GM18502 (cell line): ENCODE measurements at regions not wholly inside any gene's neighbourhood (a gene's known extent, or its start where the extent isn't known, plus 50 kb on each side); places are given as distances from the start of the nearest gene placed in this dataset.

Source experiments
- ATAC-seq: cut with Tn5 transposase; IDR thresholded peaks from one replicate; pipeline ENCODE4 v1.9.1; 2021; ENCODE audit warnings: mild to moderate bottlenecking; ENCODE audit not compliant: unreplicated experiment, poor library complexity

- ATAC-seq, result no peak
Observed at GRCh38 chr6:170164271-170164900, 126.5 kb downstream of the DLL1 start.

- no peak for ATAC-seq
Observed at GRCh38 chr6:170163405-170164170, 127.3 kb downstream of the DLL1 start.

- no peak for ATAC-seq
Observed at GRCh38 chr6:170162775-170163404, 128.0 kb downstream of the DLL1 start.

GRCh38 chr6:170162011-170162774 is 128.7 kb downstream of the DLL1 start:
- no peak for ATAC-seq

GRCh38 chr6:170160628-170161611 is 130.0 kb downstream of the DLL1 start:
- ATAC-seq, result no peak

GRCh38 chr6:170160031-170160627 is 130.7 kb downstream of the DLL1 start:
- no peak for ATAC-seq

- no peak for ATAC-seq
Observed at GRCh38 chr6:170159022-170159965, 131.6 kb downstream of the DLL1 start.

- no peak for ATAC-seq
Observed at GRCh38 chr6:170158296-170159021, 132.4 kb downstream of the DLL1 start.

- ATAC-seq, result no peak
Observed at GRCh38 chr6:170157567-170158218, 133.2 kb downstream of the DLL1 start.

GRCh38 chr6:170156448-170157375 is 134.2 kb downstream of the DLL1 start:
- ATAC-seq, result no peak

- ATAC-seq, result no peak
Observed at GRCh38 chr6:170155464-170156196, 135.2 kb downstream of the DLL1 start.

GRCh38 chr6:170153436-170154319 is 137.2 kb downstream of the DLL1 start:
- ATAC-seq, result no peak

- no peak for ATAC-seq
Observed at GRCh38 chr6:170152989-170153388, 137.9 kb downstream of the DLL1 start.
